G401 (cell line): ENCODE measurements at regions not wholly inside any gene's neighbourhood (a gene's known extent, or its start where the extent isn't known, plus 50 kb on each side); places are given as distances from the start of the nearest gene placed in this dataset.
"Not testable (repeated sequence)": the region's sequence is repeated elsewhere in the genome, so short reads cannot be mapped to it uniquely, and the experiment has no call there.

Experiments used
- DNase-seq: peaks from one replicate; pipeline ENCODE4 v3.0.0-alpha.2; 2015; ENCODE audit warnings: low spot score
- in situ Hi-C: cut with HindIII; loops from 2 replicates; pipeline ENCODE4 v1.10.0; 2016; ENCODE audit warnings: low sequenced_read_pairs, mixed read lengths

- in situ Hi-C loops: no loop called here
These were observed 1198.7 kb upstream of the ATXN8OS start for GRCh38 chr13:68908879-68909278.

GRCh38 chr13:68905186-68905585, 1202.4 kb upstream of the ATXN8OS start:
- no peak for DNase-seq
- in situ Hi-C loops: no loop called here

More at GRCh38 chr13:68908879-68909278, 1198.7 kb upstream of the ATXN8OS start:
- no peak for DNase-seq

GRCh38 chr13:68897331-68897928, 1210.2 kb upstream of the ATXN8OS start:
- DNase-seq: no peak
- in situ Hi-C loops: no loop called here

GRCh38 chr13:68895696-68896095, 1211.9 kb upstream of the ATXN8OS start:
- in situ Hi-C loops: no loop called here
- no peak for DNase-seq

- DNase-seq, in situ Hi-C loops: not testable (repeated sequence)
These were observed 1213.9 kb upstream of the ATXN8OS start for GRCh38 chr13:68893721-68894120.

GRCh38 chr13:68892596-68892995, 1215.0 kb upstream of the ATXN8OS start:
- in situ Hi-C loops, DNase-seq: not testable (repeated sequence)

- in situ Hi-C loops, DNase-seq: not testable (repeated sequence)
These were observed 1217.5 kb upstream of the ATXN8OS start for GRCh38 chr13:68890101-68890500.

- in situ Hi-C loops: no loop called here
These were observed 1218.8 kb upstream of the ATXN8OS start for GRCh38 chr13:68888832-68889231.

GRCh38 chr13:68872338-68872737, 1235.3 kb upstream of the ATXN8OS start:
- no peak for DNase-seq
- in situ Hi-C loops: no loop called here

More at GRCh38 chr13:68888832-68889231, 1218.8 kb upstream of the ATXN8OS start:
- DNase-seq: no peak

- no peak for DNase-seq
- in situ Hi-C loops: no loop called here
These were observed 1256.6 kb upstream of the ATXN8OS start for GRCh38 chr13:68851026-68851425.

- in situ Hi-C loops: no loop called here
- no peak for DNase-seq
These were observed 1257.5 kb upstream of the ATXN8OS start for GRCh38 chr13:68850160-68850559.

- DNase-seq: no peak
- in situ Hi-C loops: no loop called here
These were observed 1261.0 kb upstream of the ATXN8OS start for GRCh38 chr13:68846663-68847062.

- DNase-seq: no peak
- in situ Hi-C loops: no loop called here
These were observed 1273.3 kb upstream of the ATXN8OS start for GRCh38 chr13:68834375-68834774.

GRCh38 chr13:68816715-68817114, 1290.9 kb upstream of the ATXN8OS start:
- no peak for DNase-seq
- in situ Hi-C loops: no loop called here

- DNase-seq: no peak
- in situ Hi-C loops: no loop called here
These were observed 1294.3 kb upstream of the ATXN8OS start for GRCh38 chr13:68813180-68813796.

GRCh38 chr13:68810660-68811059, 1297.0 kb upstream of the ATXN8OS start:
- DNase-seq: no peak
- in situ Hi-C loops: no loop called here

GRCh38 chr13:68808456-68808855, 1299.2 kb upstream of the ATXN8OS start:
- in situ Hi-C loops: no loop called here
- no peak for DNase-seq

- in situ Hi-C loops: no loop called here
- no peak for DNase-seq
These were observed 1301.5 kb upstream of the ATXN8OS start for GRCh38 chr13:68806125-68806524.

GRCh38 chr13:68784275-68784674, 1323.4 kb upstream of the ATXN8OS start:
- in situ Hi-C loops: no loop called here
- no peak for DNase-seq

- in situ Hi-C loops: no loop called here
- no peak for DNase-seq
These were observed 1348.0 kb upstream of the ATXN8OS start for GRCh38 chr13:68759617-68760016.

GRCh38 chr13:68749796-68750195, 1357.8 kb upstream of the ATXN8OS start:
- in situ Hi-C loops: no loop called here
- DNase-seq: no peak
